ENCODE measurements at regions not wholly inside any gene's neighbourhood (a gene's known extent, or its start where the extent isn't known, plus 50 kb on each side); places are given as distances from the start of the nearest gene placed in this dataset.
A peak's percentile ranks its signal among the peaks of the same experiment; 100 is the strongest.
"Not testable (repeated sequence)": the region's sequence is repeated elsewhere in the genome, so short reads cannot be mapped to it uniquely, and the experiment has no call there.

GRCh38 chr7:153954477-153954876, 97.7 kb upstream of the DPP6 start:
- Histone ChIP-seq H3K4me1 (peaks cover 21 to 24% of the 10 kb centered on the region in 2 donors), H3K27ac (no peak overlapping the region), H3K4me3 (replicated peaks in 1 of 3) (no peak overlapping the region), H3K9me3 (no peaks in the 10 kb centered on the region), H3K27me3 (no peaks in the 10 kb centered on the region), H3K36me3 (no peaks in the 10 kb centered on the region)
- no peak for TF ChIP-seq POLR2A (IDR thresholded peaks at IDR 0.05)
- TF ChIP-seq CTCF (IDR thresholded peaks at IDR 0.05) = no peak
- DNase-seq = no peak
- intact Hi-C loops (cut with DNase I) = no loop called here
- 95% methylated on average over 4 of the region's 4 CpGs for WGBS, 2 donors

GRCh38 chr7:153957677-153958076, 94.5 kb upstream of the DPP6 start:
- H3K27me3 ChIP-seq; H3K4me3 ChIP-seq (replicated peaks in 1 of 3); H3K9me3 ChIP-seq; intact Hi-C loops (cut with DNase I); H3K36me3 ChIP-seq: not testable (repeated sequence)
- peak overlapping the region; percentile 34 to 77 (median 61) for H3K27ac ChIP-seq
- H3K4me1 ChIP-seq = peaks cover 21 to 27% of the 10 kb centered on the region in 2 donors
- DNase-seq = peak; percentile 42 to 58
- 83 to 97% methylated on average over 5 of the region's 5 CpGs for WGBS, 2 donors

- Histone ChIP-seq H3K27ac (peak overlapping the region; percentile 34 to 77 (median 61)), H3K4me1 (peaks cover 21 to 27% of the 10 kb centered on the region in 2 donors)
- intact Hi-C loops (cut with DNase I); H3K36me3 ChIP-seq; H3K9me3 ChIP-seq; H3K4me3 ChIP-seq (replicated peaks in 1 of 3); H3K27me3 ChIP-seq: not testable (repeated sequence)
- WGBS, 2 donors = 37 to 42% methylated on average over 5 to 6 of the region's 6 CpGs
- peak; percentile 46 to 54 for DNase-seq
Observed at GRCh38 chr7:153958381-153958780, 93.8 kb upstream of the DPP6 start.

GRCh38 chr7:153958789-153959188, 93.4 kb upstream of the DPP6 start:
- intact Hi-C loops (cut with DNase I) = not testable (repeated sequence)
- 33 to 57% methylated on average over 4 to 5 of the region's 6 CpGs for WGBS, 2 donors
- H3K4me1 ChIP-seq = peaks cover 21 to 27% of the 10 kb centered on the region in 2 donors

GRCh38 chr7:153964481-153965112, 87.6 kb upstream of the DPP6 start:
- H3K36me3 ChIP-seq; H3K4me1 ChIP-seq; H3K9me3 ChIP-seq; H3K27me3 ChIP-seq; intact Hi-C loops (cut with DNase I); DNase-seq; H3K4me3 ChIP-seq (replicated peaks in 1 of 3); H3K27ac ChIP-seq: not testable (repeated sequence)
- WGBS, 2 donors = 90 to 96% methylated on average over 5 to 6 of the region's 6 CpGs

More at GRCh38 chr7:153958789-153959188, 93.4 kb upstream of the DPP6 start:
- not testable (repeated sequence) for H3K27me3 ChIP-seq; H3K9me3 ChIP-seq; H3K36me3 ChIP-seq; H3K4me3 ChIP-seq (replicated peaks in 1 of 3)
- H3K27ac ChIP-seq = peak overlapping the region in 2 of 3 donors; percentile 61 to 77
- peak; percentile 35 to 40 for DNase-seq

- H3K27me3 ChIP-seq; H3K4me3 ChIP-seq (replicated peaks in 1 of 3); H3K9me3 ChIP-seq; H3K36me3 ChIP-seq; H3K27ac ChIP-seq; intact Hi-C loops (cut with DNase I): not testable (repeated sequence)
- 10 to 66% methylated on average over 2 to 4 of the region's 4 CpGs for WGBS, 2 donors
- peak; percentile 54 to 61 for DNase-seq
- peaks cover 10 to 14% of the 10 kb centered on the region in 2 donors for H3K4me1 ChIP-seq
Observed at GRCh38 chr7:153969016-153969415, 83.2 kb upstream of the DPP6 start.

- DNase-seq = peak; percentile 88 to 90
- H3K4me1 ChIP-seq = peaks cover 12 to 18% of the 10 kb centered on the region in 2 donors
- H3K9me3 ChIP-seq; H3K4me3 ChIP-seq (replicated peaks in 1 of 3); intact Hi-C loops (cut with DNase I); H3K36me3 ChIP-seq; H3K27me3 ChIP-seq: not testable (repeated sequence)
- WGBS, 2 donors = 22 to 35% methylated on average over 6 of the region's 6 CpGs
- H3K27ac ChIP-seq = peak overlapping the region; percentile 63 to 72 (median 63)
Observed at GRCh38 chr7:153974603-153975002, 77.6 kb upstream of the DPP6 start.

GRCh38 chr7:153976745-153977144, 75.5 kb upstream of the DPP6 start:
- H3K27ac ChIP-seq; DNase-seq; H3K36me3 ChIP-seq; H3K4me3 ChIP-seq (replicated peaks in 1 of 3); H3K27me3 ChIP-seq; intact Hi-C loops (cut with DNase I); H3K9me3 ChIP-seq: not testable (repeated sequence)
- 89 to 91% methylated on average over 6 of the region's 6 CpGs for WGBS, 2 donors
- peaks cover 10 to 16% of the 10 kb centered on the region in 2 donors for H3K4me1 ChIP-seq

- H3K9me3 ChIP-seq; H3K36me3 ChIP-seq; intact Hi-C loops (cut with DNase I); H3K27me3 ChIP-seq; H3K4me3 ChIP-seq (replicated peaks in 1 of 3): not testable (repeated sequence)
- peaks cover 10 to 14% of the 10 kb centered on the region in 2 donors for H3K4me1 ChIP-seq
- DNase-seq = peak; percentile 71 to 82
- H3K27ac ChIP-seq = peak overlapping the region in 2 of 3 donors; percentile 45 to 51
- WGBS, 2 donors = no CpG with 5 or more reads among the region's 6 CpGs
Observed at GRCh38 chr7:153983186-153983585, 69.0 kb upstream of the DPP6 start.

GRCh38 chr7:153989066-153989627, 63.1 kb upstream of the DPP6 start:
- DNase-seq; H3K27ac ChIP-seq; H3K4me3 ChIP-seq (replicated peaks in 1 of 3); H3K27me3 ChIP-seq; H3K9me3 ChIP-seq; H3K36me3 ChIP-seq; intact Hi-C loops (cut with DNase I); H3K4me1 ChIP-seq: not testable (repeated sequence)
- 89 to 94% methylated on average over 16 to 22 of the region's 23 CpGs for WGBS, 2 donors

GRCh38 chr7:153989742-153990425, 62.3 kb upstream of the DPP6 start:
- WGBS, 2 donors = 73 to 89% methylated on average over 4 of the region's 11 CpGs

GRCh38 chr7:153991471-153991870, 60.7 kb upstream of the DPP6 start:
- H3K4me1 ChIP-seq; H3K36me3 ChIP-seq; DNase-seq; H3K9me3 ChIP-seq; intact Hi-C loops (cut with DNase I); H3K4me3 ChIP-seq (replicated peaks in 1 of 3); H3K27me3 ChIP-seq; H3K27ac ChIP-seq: not testable (repeated sequence)
- 86 to 88% methylated on average over 3 of the region's 3 CpGs for WGBS, 2 donors

More at GRCh38 chr7:153989742-153990425, 62.3 kb upstream of the DPP6 start:
- H3K9me3 ChIP-seq; H3K4me3 ChIP-seq (replicated peaks in 1 of 3); H3K36me3 ChIP-seq; H3K27me3 ChIP-seq; H3K4me1 ChIP-seq; DNase-seq; H3K27ac ChIP-seq; intact Hi-C loops (cut with DNase I): not testable (repeated sequence)

All from thyroid gland (tissue), 4 donors.